HEK293T (cell line): ENCODE measurements at regions not wholly inside any gene's neighbourhood (a gene's known extent, or its start where the extent isn't known, plus 50 kb on each side); places are given as distances from the start of the nearest gene placed in this dataset.

ENCODE experiments used
- ARNT ChIP-seq: fragments of 450-650 bp; IDR thresholded peaks from 2 replicates; pipeline ENCODE4 v1.6.1; 2017; ENCODE audit warnings: mild to moderate bottlenecking
- BHLHE40 ChIP-seq: fragments of 450-650 bp; IDR thresholded peaks from 2 replicates; pipeline ENCODE4 v1.6.1; 2016; ENCODE audit warnings: mild to moderate bottlenecking, moderate library complexity, borderline replicate concordance
- FOXM1 ChIP-seq: fragments of 450-650 bp; IDR thresholded peaks from 2 replicates; pipeline ENCODE4 v1.6.1; 2017; ENCODE audit warnings: mild to moderate bottlenecking, borderline replicate concordance
- SP1 ChIP-seq: fragments of 450-650 bp; IDR thresholded peaks from 2 replicates; pipeline ENCODE4 v1.6.1; 2017
- ZNF384 ChIP-seq: fragments of 450-650 bp; IDR thresholded peaks from 2 replicates; pipeline ENCODE4 v1.6.1; 2016

DNA sequence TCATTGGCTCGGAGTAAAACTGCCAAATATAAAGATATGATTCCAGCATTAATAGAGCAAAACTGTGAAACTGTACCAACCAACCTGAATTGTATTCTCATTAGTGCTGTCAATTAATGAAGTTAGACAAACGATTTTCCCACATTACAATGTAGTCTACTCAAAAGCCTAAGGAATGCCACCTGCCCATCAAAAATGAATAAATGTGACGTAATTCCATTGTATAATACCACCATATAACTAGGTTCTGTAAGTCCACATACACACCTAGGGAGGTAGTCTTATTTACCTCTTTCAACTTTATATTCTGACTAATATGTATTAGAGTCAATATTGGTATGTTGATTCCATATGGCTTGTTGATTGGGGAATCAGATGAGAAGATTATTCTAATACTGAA, 76.2 kb downstream of the FAM76B start:
- TF ChIP-seq ZNF384 (no peak), SP1 (no peak), BHLHE40 (no peak), ARNT (no peak), FOXM1 (no peak)
